Omental fat pad (tissue), 3 donors: ENCODE measurements at regions not wholly inside any gene's neighbourhood (a gene's known extent, or its start where the extent isn't known, plus 50 kb on each side); places are given as distances from the start of the nearest gene placed in this dataset.

Experiments
- ATAC-seq: fragments of 150-250 bp; one replicate; pipeline ENCODE4 v1.9.1; 2016; ENCODE audit warnings: mild to moderate bottlenecking, moderate library complexity; ENCODE audit not compliant: low FRiP score
- DNase-seq: peaks from one replicate; pipeline ENCODE4 v3.0.0-alpha.2; 2019; ENCODE audit warnings: low spot score
- TF ChIP-seq, protein P1 (sequence below), 3 donors: fragments of 450-650 bp; IDR thresholded peaks; one replicate each; pipeline ENCODE4 v1.5.1; 2016 to 2017; ENCODE audit warnings: antibody characterized with exemption in 3 of 3, mild to moderate bottlenecking in 3 of 3, moderate library complexity in 2 of 3

DNA sequence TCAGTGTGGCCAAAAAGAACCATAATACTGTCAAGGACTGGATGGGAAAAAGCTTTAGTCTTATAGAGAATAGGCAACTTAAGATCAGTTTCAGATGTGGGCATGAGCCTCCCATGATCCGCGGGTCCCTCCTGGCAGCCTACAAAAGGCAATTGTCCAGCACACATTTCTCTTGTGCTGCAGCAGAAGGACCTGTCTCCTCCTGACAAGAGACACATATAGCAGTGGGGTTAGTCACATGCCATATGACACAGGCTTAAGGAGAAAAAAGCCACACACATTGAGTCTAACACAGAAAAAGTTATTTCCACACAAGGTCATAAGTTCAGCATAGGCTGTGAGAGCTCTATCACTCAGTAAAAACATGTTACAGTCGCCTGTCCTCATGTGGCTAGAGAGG lies 1378.7 kb upstream of the PRR20A start:
- TF ChIP-seq, protein P1, sequence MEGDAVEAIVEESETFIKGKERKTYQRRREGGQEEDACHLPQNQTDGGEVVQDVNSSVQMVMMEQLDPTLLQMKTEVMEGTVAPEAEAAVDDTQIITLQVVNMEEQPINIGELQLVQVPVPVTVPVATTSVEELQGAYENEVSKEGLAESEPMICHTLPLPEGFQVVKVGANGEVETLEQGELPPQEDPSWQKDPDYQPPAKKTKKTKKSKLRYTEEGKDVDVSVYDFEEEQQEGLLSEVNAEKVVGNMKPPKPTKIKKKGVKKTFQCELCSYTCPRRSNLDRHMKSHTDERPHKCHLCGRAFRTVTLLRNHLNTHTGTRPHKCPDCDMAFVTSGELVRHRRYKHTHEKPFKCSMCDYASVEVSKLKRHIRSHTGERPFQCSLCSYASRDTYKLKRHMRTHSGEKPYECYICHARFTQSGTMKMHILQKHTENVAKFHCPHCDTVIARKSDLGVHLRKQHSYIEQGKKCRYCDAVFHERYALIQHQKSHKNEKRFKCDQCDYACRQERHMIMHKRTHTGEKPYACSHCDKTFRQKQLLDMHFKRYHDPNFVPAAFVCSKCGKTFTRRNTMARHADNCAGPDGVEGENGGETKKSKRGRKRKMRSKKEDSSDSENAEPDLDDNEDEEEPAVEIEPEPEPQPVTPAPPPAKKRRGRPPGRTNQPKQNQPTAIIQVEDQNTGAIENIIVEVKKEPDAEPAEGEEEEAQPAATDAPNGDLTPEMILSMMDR (IDR thresholded peaks at IDR 0.05), result no peak
- ATAC-seq, result no peak
- DNase-seq, result no peak

DNA sequence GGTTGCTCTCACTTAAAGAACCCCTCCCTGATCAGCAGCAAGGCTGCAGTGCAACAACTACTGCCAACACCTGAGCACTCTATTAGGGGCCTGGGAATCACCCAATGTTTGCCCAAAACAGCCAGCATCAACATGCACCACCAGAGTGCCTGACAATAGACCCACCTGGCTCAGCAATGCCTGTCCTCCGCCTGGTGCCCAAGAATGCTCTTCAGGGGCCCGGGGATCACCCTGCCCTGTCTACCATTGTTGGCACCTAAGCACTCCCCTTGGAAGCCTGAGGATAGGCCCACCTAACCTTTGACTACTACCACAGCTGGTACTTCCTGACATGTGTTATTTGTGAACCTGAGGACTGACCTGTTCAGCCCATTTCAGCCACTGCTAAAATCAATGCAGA lies 1363.1 kb upstream of the PRR20A start:
- TF ChIP-seq, protein P1 (IDR thresholded peaks at IDR 0.05), result no peak
- no peak for DNase-seq
- no peak for ATAC-seq

DNA sequence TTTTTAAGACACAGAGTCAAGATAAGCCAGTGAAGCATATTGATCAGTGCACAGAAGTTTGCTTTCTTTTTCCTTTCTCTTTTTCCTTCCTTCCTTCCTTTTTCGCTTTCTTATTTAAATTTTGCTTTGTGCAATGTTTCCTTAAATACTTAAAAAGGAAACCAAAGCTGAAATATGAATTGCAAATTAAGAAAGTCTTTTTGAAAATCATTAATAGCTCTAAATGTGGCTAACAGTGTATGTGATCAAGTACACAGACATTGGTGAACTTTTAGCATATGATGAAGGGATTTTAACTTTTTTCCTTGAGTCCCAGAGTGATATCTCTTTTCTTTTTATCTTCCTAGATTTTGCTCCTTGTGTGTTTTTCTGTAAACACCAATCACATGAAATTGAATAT lies 1356.9 kb upstream of the PRR20A start:
- TF ChIP-seq, protein P1 (IDR thresholded peaks at IDR 0.05), result no peak
- ATAC-seq, result no peak
- DNase-seq, result no peak

DNA sequence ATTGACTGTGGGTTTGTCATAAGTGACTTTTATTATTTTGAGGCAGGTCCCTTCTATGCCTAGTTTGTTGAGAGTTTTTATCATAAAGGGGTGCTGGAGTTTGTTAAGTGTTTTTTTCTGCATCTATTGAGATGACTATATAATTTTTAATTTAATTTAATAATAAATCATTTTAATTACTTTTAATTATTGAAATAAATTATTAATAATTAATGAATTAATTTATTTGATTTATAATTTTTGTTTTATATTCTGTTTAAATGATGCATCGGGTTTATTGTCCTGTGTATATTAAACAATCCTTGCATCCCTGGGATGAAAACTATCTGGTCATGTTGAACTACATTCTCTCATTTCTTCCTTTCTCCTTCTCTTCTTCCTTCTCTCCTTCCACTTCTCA lies 1352.2 kb upstream of the PRR20A start:
- ATAC-seq, result no peak
- TF ChIP-seq, protein P1 (IDR thresholded peaks at IDR 0.05), result no peak

DNA sequence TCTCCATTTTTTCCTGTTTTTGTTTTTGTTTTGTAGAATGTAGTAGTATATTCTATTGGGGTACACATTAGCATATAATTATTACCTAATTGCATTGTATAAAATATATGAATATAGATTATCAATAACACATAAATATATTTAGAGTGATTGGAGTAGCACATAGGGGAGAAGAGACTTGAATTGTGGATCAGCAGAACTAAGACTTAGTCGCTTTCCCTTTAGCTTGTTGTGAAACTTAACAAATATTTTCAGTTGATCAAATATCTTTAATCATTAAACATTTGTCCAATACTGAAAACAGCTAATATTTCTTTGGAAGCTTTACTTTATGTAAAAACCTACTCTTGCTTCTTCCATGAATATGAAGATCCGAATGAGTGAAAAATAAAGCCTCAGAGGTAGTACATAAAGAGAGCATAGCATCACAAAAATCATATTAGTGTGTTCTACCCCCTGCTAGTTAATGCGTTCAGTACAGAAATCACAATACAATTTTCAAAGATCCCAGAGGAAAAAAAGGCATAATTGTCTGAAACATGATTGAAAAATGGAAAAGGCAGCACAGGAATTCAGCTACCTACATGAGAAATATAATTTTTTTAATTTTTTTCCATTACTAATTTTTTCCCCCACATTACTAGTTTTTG lies 1348.0 kb upstream of the PRR20A start:
- ATAC-seq, result no peak
- no peak for DNase-seq
- TF ChIP-seq, protein P1 (IDR thresholded peaks at IDR 0.05), result no peak

More for the DNA sequence above, 1352.2 kb upstream of the PRR20A start:
- no peak for DNase-seq

DNA sequence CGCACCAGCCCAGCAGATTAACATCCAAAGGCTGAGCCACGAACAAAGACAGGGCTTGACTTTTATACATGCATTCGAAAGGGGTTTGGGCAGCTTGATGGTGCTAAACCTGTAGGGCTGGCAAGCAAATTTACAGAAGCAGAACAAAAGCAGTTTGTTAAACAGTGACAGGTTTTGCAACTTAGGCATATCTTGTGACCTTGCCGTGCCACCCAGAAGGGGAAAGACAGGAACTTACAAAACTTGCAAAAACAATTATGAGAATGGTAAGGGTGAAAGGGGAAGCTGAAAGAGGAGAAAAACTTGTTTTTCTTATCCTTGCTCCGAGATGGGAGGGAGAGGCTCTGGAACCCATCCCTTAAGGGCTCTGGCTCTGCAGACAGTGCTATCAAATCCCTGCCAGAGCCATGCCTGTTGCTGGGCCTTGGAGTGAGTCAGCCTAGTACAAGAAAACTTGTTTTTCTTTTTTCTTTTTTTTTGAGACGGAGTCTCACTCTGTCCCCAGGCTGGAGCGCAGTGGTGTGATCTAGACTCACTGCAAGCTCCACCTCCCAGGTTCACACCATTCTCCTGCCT lies 1325.2 kb upstream of the PRR20A start:
- ATAC-seq (no peak), DNase-seq (no peak)
- TF ChIP-seq, protein P1 (IDR thresholded peaks at IDR 0.05), result no peak

DNA sequence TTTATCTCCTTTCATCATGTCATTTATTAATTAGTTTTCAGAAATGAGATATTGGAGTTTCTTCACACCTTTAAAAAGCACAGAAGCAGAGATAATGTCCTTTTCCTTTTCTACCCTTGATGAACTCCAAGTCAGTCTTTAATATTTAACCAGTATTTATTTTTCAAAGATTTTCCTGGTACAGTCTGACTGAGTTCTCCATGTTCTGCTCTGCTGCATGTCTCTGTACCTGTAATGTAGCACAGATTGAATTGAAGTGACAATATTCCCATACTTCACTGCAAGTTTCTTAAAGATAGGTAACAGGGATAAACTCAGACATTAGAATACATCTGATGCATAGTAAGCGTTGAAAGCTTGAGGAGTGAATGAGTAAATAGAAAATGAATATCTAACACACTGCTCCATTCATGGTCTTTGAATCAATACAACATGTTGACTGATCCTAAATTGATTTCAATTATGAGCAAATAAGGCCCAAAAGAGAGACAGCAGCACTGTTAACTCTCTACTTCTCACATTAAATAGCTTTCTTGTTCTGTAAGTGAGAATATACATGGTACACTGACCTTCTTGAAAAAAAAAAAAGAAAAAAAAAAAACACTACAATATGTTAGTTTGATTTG lies 1323.6 kb upstream of the PRR20A start:
- TF ChIP-seq, protein P1 (IDR thresholded peaks at IDR 0.05), result no peak
- ATAC-seq, result no peak

More for the DNA sequence above, 1323.6 kb upstream of the PRR20A start:
- no peak for DNase-seq
